T-cell (primary cell): ENCODE measurements at regions not wholly inside any gene's neighbourhood (a gene's known extent, or its start where the extent isn't known, plus 50 kb on each side); places are given as distances from the start of the nearest gene placed in this dataset.

ENCODE experiments used
- ATAC-seq, 4 experiments: fragments of 200-7000 bp in 3 of 4; fragments of 150-1000 bp in 1 of 4; cut with Tn5 transposase; replicated peaks in 1 of 4; 1 replicate in 3 of 4; 2 replicates in 1 of 4; pipeline ENCODE4 v1.10.0; 2021; ENCODE audit warnings: moderate library complexity in 3 of 4, mild to moderate bottlenecking in 2 of 4, moderate number of reproducible peaks in 1 of 4
- CTCF ChIA-PET, 2 donors: fragments of 300-600 bp; sonication (Branson Sonifier 250); formaldehyde crosslinking; loops; one replicate each; lab custom pipeline; 2022; ENCODE audit warnings: antibody characterized with exemption in 2 of 2; lab: Charles Lee
- POLR2A ChIA-PET, 2 donors: fragments of 300-600 bp; sonication (Branson Sonifier 250); formaldehyde crosslinking; loops; one replicate each; lab custom pipeline; 2022; ENCODE audit warnings: antibody characterized with exemption in 2 of 2; lab: Charles Lee
- DNase-seq, 35 experiments: peaks; one replicate each; pipeline versions ENCODE4 v3.0.0 to v3.0.0-alpha.2; 2013 to 2023
- H3K27ac ChIP-seq: one replicate; pipeline ENCODE4 v1.5.1; 2013; ENCODE audit warnings: low read length
- H3K27me3 ChIP-seq, 2 experiments: replicated peaks in 1 of 2; 1 replicate in 1 of 2; 2 replicates in 1 of 2; pipeline versions ENCODE4 v1.6.1 to v1.7.0; 2013; ENCODE audit warnings: low read length in 1 of 2, mixed read lengths in 1 of 2; ENCODE audit not compliant: control insufficient read depth in 2 of 2, insufficient read depth in 2 of 2; ENCODE audit errors: extremely low read depth in 1 of 2
- H3K36me3 ChIP-seq, 2 donors: 1 replicate in 1 of 2; 2 replicates in 1 of 2; pipeline versions ENCODE4 v1.6.1 to v1.7.0; 2013; ENCODE audit warnings: low read length in 1 of 2; ENCODE audit not compliant: control insufficient read depth in 2 of 2, insufficient read depth in 1 of 2; ENCODE audit errors: extremely low read depth in 1 of 2
- H3K4me1 ChIP-seq, 2 experiments: 1 replicate in 1 of 2; 2 replicates in 1 of 2; pipeline versions ENCODE4 v1.6.1 to v1.7.0; 2013; ENCODE audit warnings: low read length in 2 of 2, mixed read lengths in 1 of 2; ENCODE audit not compliant: insufficient read depth in 2 of 2, control insufficient read depth in 1 of 2; ENCODE audit errors: extremely low read depth in 1 of 2
- H3K4me3 ChIP-seq, 2 donors: 1 replicate in 1 of 2; 2 replicates in 1 of 2; pipeline versions ENCODE4 v1.5.1 to v1.7.0; 2013; ENCODE audit warnings: mild to moderate bottlenecking in 2 of 2, low read length in 1 of 2, moderate library complexity in 1 of 2; ENCODE audit not compliant: control insufficient read depth in 1 of 2; ENCODE audit errors: extremely low read depth in 1 of 2
- H3K9me3 ChIP-seq: 2 replicates; pipeline ENCODE4 v1.7.0; 2013
- H3K27ac Mint-ChIP-seq, 2 donors: one replicate each; pipeline ENCODE4 v1.8.0; 2020 to 2021; ENCODE audit warnings: mild to moderate bottlenecking in 2 of 2, mixed read lengths in 2 of 2
- H3K27me3 Mint-ChIP-seq, 2 donors: one replicate each; pipeline ENCODE4 v1.8.0; 2021 to 2022; ENCODE audit warnings: mixed read lengths in 2 of 2
- H3K36me3 Mint-ChIP-seq: one replicate; pipeline ENCODE4 v1.8.0; 2021; ENCODE audit warnings: mixed read lengths
- H3K4me1 Mint-ChIP-seq, 3 donors: one replicate each; pipeline ENCODE4 v1.8.0; 2020 to 2022; ENCODE audit warnings: mixed read lengths in 3 of 3, mild to moderate bottlenecking in 1 of 3
- H3K4me3 Mint-ChIP-seq, 3 donors: one replicate each; pipeline ENCODE4 v1.8.0; 2020 to 2022; ENCODE audit warnings: mild to moderate bottlenecking in 3 of 3, mixed read lengths in 3 of 3, moderate library complexity in 3 of 3
- H3K9me3 Mint-ChIP-seq, 3 donors: one replicate each; pipeline ENCODE4 v1.8.0; 2020 to 2022; ENCODE audit warnings: mixed read lengths in 3 of 3
- WGBS: methylation state at CpG from one replicate; pipeline ENCODE4 v1.1.5; 2013; ENCODE audit warnings: missing lambda C conversion rate; ENCODE audit not compliant: insufficient coverage; 5-methylcytosine and 5-hydroxymethylcytosine counted together

DNA sequence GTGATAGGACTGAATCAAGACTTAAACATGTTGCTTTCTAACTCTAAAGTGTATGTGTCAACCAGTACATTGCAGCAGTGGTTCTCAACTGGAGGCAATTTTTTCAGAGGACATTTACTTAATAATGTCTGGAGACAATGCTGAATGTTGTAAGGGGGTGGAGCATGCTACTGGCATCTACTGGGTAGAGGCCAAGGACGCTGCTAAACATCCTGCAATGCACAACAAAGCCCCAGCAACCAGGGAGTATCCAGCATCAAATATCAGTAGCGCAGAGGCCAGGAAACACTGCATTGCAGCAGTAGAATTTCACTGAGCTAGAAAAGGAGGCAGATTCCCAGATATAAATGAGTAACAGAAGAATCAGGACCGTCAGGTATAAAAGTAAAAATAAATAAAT lies 79.8 kb upstream of the GRM7 start:
- Histone ChIP-seq H3K27ac (no peak overlapping the region), H3K9me3 (no peaks in the 10 kb centered on the region), H3K4me3 (no peak overlapping the region), H3K27me3 (no peaks in the 10 kb centered on the region), H3K4me1 (no peaks in the 10 kb centered on the region), H3K36me3 (no peaks in the 10 kb centered on the region)
- no peak for DNase-seq
- ATAC-seq = no peak
- no peaks in the 10 kb centered on the region for H3K4me1 Mint-ChIP-seq
- no peak overlapping the region for H3K4me3 Mint-ChIP-seq
- peaks cover 0 to 9% (median 7%) of the 10 kb centered on the region in 3 donors for H3K9me3 Mint-ChIP-seq
- 83% methylated on average over 1 of the region's 3 CpGs for WGBS
- no peak overlapping the region for H3K27ac Mint-ChIP-seq
- no peaks in the 10 kb centered on the region for H3K27me3 Mint-ChIP-seq
- POLR2A ChIA-PET = interaction anchor here in 1 of 2 donors (0.7 kb wide), 1 partner anchor 19 kb away, joined by 6 read pairs; no protein-coding TSS in a partner anchor
- H3K36me3 Mint-ChIP-seq = no peaks in the 10 kb centered on the region
- CTCF ChIA-PET = no interaction called here

DNA sequence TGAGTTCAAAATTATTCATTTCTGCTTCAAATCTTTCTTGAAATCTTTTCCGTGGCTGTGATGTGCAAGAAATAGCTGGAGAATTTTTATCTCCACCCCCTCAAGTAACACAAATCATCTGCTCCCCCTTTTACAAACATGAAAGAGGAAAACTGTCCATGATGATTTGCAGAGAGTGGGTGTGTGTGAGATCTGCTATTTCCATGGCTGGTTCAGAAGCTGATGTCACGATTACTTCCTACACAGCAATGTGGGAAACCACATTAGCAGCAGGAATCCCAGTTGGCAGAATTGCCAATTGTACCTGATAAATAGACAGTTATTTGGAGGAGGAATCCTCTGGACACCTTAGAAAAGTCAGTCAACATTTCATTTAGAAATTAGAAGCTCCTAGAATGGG lies 75.2 kb upstream of the GRM7 start:
- H3K27me3 Mint-ChIP-seq = no peaks in the 10 kb centered on the region

DNA sequence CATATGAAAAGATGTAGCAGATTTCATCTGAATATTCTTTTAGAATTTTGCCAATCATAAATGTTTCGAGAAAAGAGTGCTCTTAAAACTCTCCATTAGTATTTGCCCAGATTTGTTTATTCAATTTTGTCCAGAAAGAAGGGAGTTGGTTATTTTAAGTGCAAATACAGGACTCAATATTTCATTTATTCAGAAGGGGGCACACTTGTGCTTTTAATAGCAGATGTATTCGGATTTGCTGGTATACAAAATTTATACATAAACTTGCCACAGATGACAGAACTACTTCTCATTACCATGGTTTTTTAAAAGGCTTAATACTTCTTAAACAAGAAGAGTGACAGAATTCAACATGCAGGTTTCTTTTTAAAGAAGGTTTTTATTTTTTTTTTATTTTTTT lies 69.8 kb upstream of the GRM7 start:
- ChIA-PET POLR2A (no interaction called here), CTCF (no interaction called here)
- H3K36me3 Mint-ChIP-seq = no peaks in the 10 kb centered on the region
- H3K27ac ChIP-seq = no peak overlapping the region
- WGBS = no CpG with 5 or more reads among the region's 2 CpGs
- H3K9me3 ChIP-seq = no peaks in the 10 kb centered on the region
- no peak overlapping the region for H3K27ac Mint-ChIP-seq
- no peaks in the 10 kb centered on the region for H3K4me1 Mint-ChIP-seq
- no peak overlapping the region for H3K4me3 Mint-ChIP-seq
- H3K4me3 ChIP-seq = no peak overlapping the region
- no peaks in the 10 kb centered on the region for H3K27me3 Mint-ChIP-seq
- H3K27me3 ChIP-seq = no peaks in the 10 kb centered on the region
- no peaks in the 10 kb centered on the region for H3K4me1 ChIP-seq
- DNase-seq = no peak
- H3K36me3 ChIP-seq = no peaks in the 10 kb centered on the region
- no peak for ATAC-seq
- H3K9me3 Mint-ChIP-seq = no peaks in the 10 kb centered on the region

More for the DNA sequence above, 75.2 kb upstream of the GRM7 start:
- Mint-ChIP-seq H3K4me1 (no peaks in the 10 kb centered on the region), H3K9me3 (peaks cover 0 to under 1% (median 0%) of the 10 kb centered on the region in 3 donors), H3K4me3 (no peak overlapping the region), H3K36me3 (no peaks in the 10 kb centered on the region), H3K27ac (no peak overlapping the region)
- no peak overlapping the region for H3K27ac ChIP-seq
- CTCF ChIA-PET = no interaction called here
- H3K9me3 ChIP-seq = no peaks in the 10 kb centered on the region
- DNase-seq (no peak), ATAC-seq (no peak)
- H3K27me3 ChIP-seq = no peaks in the 10 kb centered on the region
- POLR2A ChIA-PET = no interaction called here
- no CpG with 5 or more reads among the region's 2 CpGs for WGBS
- no peak overlapping the region for H3K4me3 ChIP-seq
- no peaks in the 10 kb centered on the region for H3K36me3 ChIP-seq
- no peaks in the 10 kb centered on the region for H3K4me1 ChIP-seq

DNA sequence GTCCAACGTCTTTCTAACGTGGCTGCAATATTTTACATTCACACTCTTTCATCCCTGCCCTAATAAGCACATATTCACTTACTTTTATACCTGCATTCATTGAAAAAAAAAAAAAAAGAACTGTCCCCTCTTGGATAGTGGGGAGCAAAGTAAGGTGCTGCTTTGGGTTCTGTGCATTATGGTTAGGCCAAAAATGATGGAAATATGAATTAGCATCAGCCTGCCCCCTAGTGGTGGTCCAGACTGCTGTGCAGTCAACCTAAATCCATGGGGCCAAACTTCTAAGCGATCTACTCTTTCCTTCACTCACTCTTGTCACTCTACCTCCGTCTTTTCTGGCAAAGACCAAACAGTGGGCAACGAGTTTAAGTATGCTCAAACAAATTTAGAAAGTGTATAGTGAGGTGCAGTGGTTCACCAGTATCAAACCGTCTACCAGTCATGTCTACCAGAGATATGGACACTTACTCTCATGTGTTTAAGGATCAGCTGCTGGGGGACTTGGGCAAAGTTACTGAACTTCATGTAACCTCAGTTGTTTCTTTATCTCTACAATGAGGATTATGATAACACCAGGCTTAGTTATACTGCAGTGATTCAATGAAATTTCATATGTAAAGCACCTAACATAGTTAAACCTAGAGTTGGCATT lies 61.5 kb upstream of the GRM7 start:
- POLR2A ChIA-PET = interaction anchor here in 1 of 2 donors (0.6 kb wide), 1 partner anchor 18 kb away, joined by 6 read pairs; no protein-coding TSS in a partner anchor
- H3K27me3 Mint-ChIP-seq = no peaks in the 10 kb centered on the region
- H3K9me3 Mint-ChIP-seq = peaks cover 0 to 2% (median 0%) of the 10 kb centered on the region in 3 donors
- no peak overlapping the region for H3K27ac ChIP-seq
- DNase-seq (peak in 5 of 35 experiments; percentile 0 to 9 (median 2)), ATAC-seq (no peak)
- WGBS = no CpG with 5 or more reads among the region's 6 CpGs
- H3K36me3 Mint-ChIP-seq = no peaks in the 10 kb centered on the region
- no peak overlapping the region for H3K4me3 Mint-ChIP-seq
- no peaks in the 10 kb centered on the region for H3K9me3 ChIP-seq
- no peaks in the 10 kb centered on the region for H3K4me1 Mint-ChIP-seq
- no peaks in the 10 kb centered on the region for H3K4me1 ChIP-seq
- no peak overlapping the region for H3K4me3 ChIP-seq
- H3K27me3 ChIP-seq = no peaks in the 10 kb centered on the region
- CTCF ChIA-PET = no interaction called here
- H3K27ac Mint-ChIP-seq = no peak overlapping the region
- no peaks in the 10 kb centered on the region for H3K36me3 ChIP-seq

DNA sequence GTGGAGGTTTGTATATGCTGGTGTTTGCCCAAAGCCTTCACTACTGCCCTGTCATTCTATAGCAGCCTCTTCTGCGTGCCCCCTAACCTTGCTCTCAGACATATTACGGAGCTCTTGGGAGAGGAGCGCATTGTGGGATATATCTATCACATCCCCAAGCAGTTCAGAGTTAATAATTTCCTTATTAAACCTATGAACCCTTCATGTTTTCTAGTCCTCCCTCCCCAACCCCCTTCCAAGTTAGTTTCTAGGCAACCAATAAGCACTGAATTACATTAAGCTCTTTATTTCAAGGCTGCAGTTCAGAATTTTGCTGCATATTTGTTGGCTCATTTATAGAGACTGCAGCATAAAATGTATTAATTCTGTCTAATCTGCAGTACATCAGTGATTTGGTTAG lies 57.3 kb upstream of the GRM7 start:
- no peak overlapping the region for H3K4me3 ChIP-seq
- Mint-ChIP-seq H3K9me3 (peaks cover under 1 to 7% (median 5%) of the 10 kb centered on the region in 3 donors), H3K27me3 (no peaks in the 10 kb centered on the region), H3K27ac (no peak overlapping the region), H3K36me3 (no peaks in the 10 kb centered on the region), H3K4me3 (no peak overlapping the region), H3K4me1 (no peaks in the 10 kb centered on the region)
- H3K9me3 ChIP-seq = no peaks in the 10 kb centered on the region
- no peak overlapping the region for H3K27ac ChIP-seq
- H3K27me3 ChIP-seq = no peaks in the 10 kb centered on the region
- no peaks in the 10 kb centered on the region for H3K36me3 ChIP-seq
- POLR2A ChIA-PET = no interaction called here
- no peaks in the 10 kb centered on the region for H3K4me1 ChIP-seq
- DNase-seq (no peak), ATAC-seq (no peak)
- no CpG with 5 or more reads among the region's 3 CpGs for WGBS
- CTCF ChIA-PET = no interaction called here

DNA sequence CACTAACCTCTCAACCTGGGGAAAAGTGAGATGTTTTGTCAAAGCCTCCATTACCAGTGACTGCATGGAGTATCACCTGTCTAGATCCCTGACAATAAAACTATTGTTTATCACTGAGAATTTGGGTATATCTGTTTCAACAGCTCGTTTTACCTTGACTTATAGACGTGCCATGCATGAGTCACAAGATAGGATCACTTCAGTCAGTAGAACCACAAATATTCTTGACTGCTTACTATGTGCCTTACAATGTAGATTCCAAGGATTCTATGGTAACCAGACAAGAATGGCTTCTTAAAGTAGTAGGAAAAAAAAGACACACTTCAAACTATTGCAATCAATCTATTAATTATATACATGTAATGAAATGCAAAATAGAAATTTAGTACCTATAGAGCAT lies 55.7 kb upstream of the GRM7 start:
- Mint-ChIP-seq H3K36me3 (no peaks in the 10 kb centered on the region), H3K4me1 (no peaks in the 10 kb centered on the region), H3K27ac (no peak overlapping the region), H3K27me3 (no peaks in the 10 kb centered on the region), H3K9me3 (peaks cover 3 to 7% (median 5%) of the 10 kb centered on the region in 3 donors), H3K4me3 (no peak overlapping the region)
- ATAC-seq (no peak), DNase-seq (no peak)
- H3K4me1 ChIP-seq = no peaks in the 10 kb centered on the region
- WGBS = no CpG with 5 or more reads among the region's 2 CpGs
- no peaks in the 10 kb centered on the region for H3K36me3 ChIP-seq
- no peaks in the 10 kb centered on the region for H3K9me3 ChIP-seq
- H3K27ac ChIP-seq = no peak overlapping the region
- ChIA-PET POLR2A (no interaction called here), CTCF (interaction anchor here in 1 of 2 donors (0.6 kb wide), 1 partner anchor 1511 kb away, joined by 3 read pairs; no protein-coding TSS in a partner anchor)
- H3K4me3 ChIP-seq = no peak overlapping the region
- H3K27me3 ChIP-seq = no peaks in the 10 kb centered on the region
